Neuronal stem cell (in vitro differentiated cells): ENCODE measurements at regions not wholly inside any gene's neighbourhood (a gene's known extent, or its start where the extent isn't known, plus 50 kb on each side); places are given as distances from the start of the nearest gene placed in this dataset.
A peak's percentile ranks its signal among the peaks of the same experiment; 100 is the strongest.

ENCODE experiments used
- DNase-seq: peaks from one replicate; pipeline ENCODE4 v3.0.0-alpha.2; 2013; ENCODE audit warnings: low spot score
- H2AFZ ChIP-seq: one replicate; pipeline ENCODE4 v1.6.1; 2013; ENCODE audit warnings: mild to moderate bottlenecking, low read length, inconsistent platforms
- H2AK5ac ChIP-seq: 2 replicates; pipeline ENCODE4 v1.6.1; 2013; ENCODE audit warnings: low read depth, mild to moderate bottlenecking, inconsistent platforms, low read length, moderate library complexity, mixed read lengths
- H2BK120ac ChIP-seq: 2 replicates; pipeline ENCODE4 v1.6.1; 2013; ENCODE audit warnings: low read depth, mild to moderate bottlenecking, inconsistent platforms, low read length, moderate library complexity, mixed read lengths
- H2BK12ac ChIP-seq: one replicate; pipeline ENCODE4 v1.6.1; 2013; ENCODE audit warnings: low read length, inconsistent platforms
- H2BK15ac ChIP-seq: 2 replicates; pipeline ENCODE4 v1.6.1; 2013; ENCODE audit warnings: mild to moderate bottlenecking, low read length, inconsistent platforms, mixed read lengths
- H2BK5ac ChIP-seq: one replicate; pipeline ENCODE4 v1.6.1; 2013; ENCODE audit warnings: inconsistent platforms, mild to moderate bottlenecking, low read length, moderate library complexity
- H3K14ac ChIP-seq: one replicate; pipeline ENCODE4 v1.6.1; 2013; ENCODE audit warnings: low read length, inconsistent platforms
- H3K18ac ChIP-seq: 2 replicates; pipeline ENCODE4 v1.6.1; 2013; ENCODE audit warnings: low read length, inconsistent platforms
- H3K23ac ChIP-seq: 2 replicates; pipeline ENCODE4 v1.6.1; 2013; ENCODE audit warnings: low read depth, mild to moderate bottlenecking, mixed read lengths, low read length, inconsistent platforms; ENCODE audit not compliant: poor library complexity
- H3K27ac ChIP-seq: replicated peaks from 3 replicates; pipeline ENCODE4 v1.5.1; 2013; ENCODE audit warnings: low read length, inconsistent platforms
- H3K27me3 ChIP-seq, 3 experiments: 2 replicates each; pipeline ENCODE4 v1.6.1; 2013; ENCODE audit warnings: low read length in 3 of 3, mild to moderate bottlenecking in 2 of 3, inconsistent platforms in 1 of 3, low read depth in 1 of 3, mixed read lengths in 1 of 3, moderate library complexity in 1 of 3; ENCODE audit not compliant: control insufficient read depth in 3 of 3, insufficient read depth in 3 of 3
- H3K36me3 ChIP-seq, 2 donors: replicated peaks in 1 of 2; 2 replicates each; pipeline ENCODE4 v1.6.1; 2013; ENCODE audit warnings: low read length in 2 of 2; ENCODE audit not compliant: control insufficient read depth in 2 of 2, insufficient read depth in 2 of 2
- H3K4ac ChIP-seq: 2 replicates; pipeline ENCODE4 v1.6.1; 2013; ENCODE audit warnings: inconsistent platforms, mild to moderate bottlenecking, low read length, moderate library complexity
- H3K4me1 ChIP-seq, 2 donors: 1 replicate in 1 of 2; 2 replicates in 1 of 2; pipeline ENCODE4 v1.6.1; 2013; ENCODE audit warnings: low read length in 2 of 2, low read depth in 1 of 2; ENCODE audit not compliant: control insufficient read depth in 2 of 2, insufficient read depth in 1 of 2
- H3K4me2 ChIP-seq: one replicate; pipeline ENCODE4 v1.6.1; 2013; ENCODE audit warnings: mild to moderate bottlenecking, low read length, inconsistent platforms; ENCODE audit not compliant: insufficient read depth, poor library complexity, severe bottlenecking
- H3K4me3 ChIP-seq, 2 donors: 2 replicates each; pipeline ENCODE4 v1.5.1; 2013; ENCODE audit warnings: low read length in 2 of 2, mild to moderate bottlenecking in 2 of 2, inconsistent platforms in 1 of 2, moderate library complexity in 1 of 2
- H3K79me1 ChIP-seq: one replicate; pipeline ENCODE4 v1.6.1; 2013; ENCODE audit warnings: low read depth, mild to moderate bottlenecking, inconsistent platforms, low read length, moderate library complexity
- H3K9ac ChIP-seq: one replicate; pipeline ENCODE4 v1.6.1; 2013; ENCODE audit warnings: mild to moderate bottlenecking, low read depth, low read length, inconsistent platforms; ENCODE audit not compliant: poor library complexity
- H3K9me3 ChIP-seq, 2 donors: replicated peaks in 1 of 2; 2 replicates each; pipeline versions ENCODE3 to v1.6.1; 2013; ENCODE audit warnings: low read length in 2 of 2, mild to moderate bottlenecking in 2 of 2, inconsistent platforms in 1 of 2, low read depth in 1 of 2, mixed read lengths in 1 of 2, moderate library complexity in 1 of 2; ENCODE audit not compliant: control insufficient read depth in 2 of 2, insufficient read depth in 1 of 2
- H4K8ac ChIP-seq: one replicate; pipeline ENCODE4 v1.6.1; 2013; ENCODE audit warnings: low read depth, mild to moderate bottlenecking, inconsistent platforms, low read length, moderate library complexity
- H4K91ac ChIP-seq: one replicate; pipeline ENCODE4 v1.6.1; 2013; ENCODE audit warnings: low read length, low read depth, mild to moderate bottlenecking, inconsistent platforms; ENCODE audit not compliant: poor library complexity
- WGBS, 2 donors: extraction: QIAGEN DNeasy Blood & Tissue Kit; methylation state at CpG; one replicate each; pipeline ENCODE4 v1.1.7; 2013; ENCODE audit warnings: missing lambda C conversion rate in 2 of 2, mixed read lengths in 1 of 2; ENCODE audit not compliant: insufficient read length in 2 of 2, insufficient replicate concordance in 1 of 2; ENCODE audit errors: extremely low coverage in 2 of 2; 5-methylcytosine and 5-hydroxymethylcytosine counted together

- no peak overlapping the region for H2BK120ac ChIP-seq
- no peak overlapping the region for H3K4ac ChIP-seq
- no peak overlapping the region for H3K18ac ChIP-seq
- H3K27me3 ChIP-seq = no peaks in the 10 kb centered on the region
- no peak overlapping the region for H2BK5ac ChIP-seq
- H2AFZ ChIP-seq = peak overlapping the region; percentile 51
- H3K23ac ChIP-seq = no peak overlapping the region
- no peaks in the 10 kb centered on the region for H3K79me1 ChIP-seq
- no peak overlapping the region for H4K8ac ChIP-seq
- no peak overlapping the region for H4K91ac ChIP-seq
- H2BK12ac ChIP-seq = no peak overlapping the region
- H3K9ac ChIP-seq = no peak overlapping the region
- H3K27ac ChIP-seq = no peak overlapping the region
- no peak overlapping the region for H3K14ac ChIP-seq
- no peak for DNase-seq
- H3K4me1 ChIP-seq = no peaks in the 10 kb centered on the region
- no peak overlapping the region for H3K4me3 ChIP-seq
- H3K36me3 ChIP-seq = no peaks in the 10 kb centered on the region
- H3K9me3 ChIP-seq = no peaks in the 10 kb centered on the region
- H2AK5ac ChIP-seq = no peak overlapping the region
- no peak overlapping the region for H2BK15ac ChIP-seq
- no peak overlapping the region for H3K4me2 ChIP-seq
Observed at GRCh38 chr7:85702348-85702747, 515.5 kb upstream of the SEMA3D start.

- H4K91ac ChIP-seq = no peak overlapping the region
- no peak overlapping the region for H2AK5ac ChIP-seq
- no peak overlapping the region for H3K14ac ChIP-seq
- no peak overlapping the region for H2BK5ac ChIP-seq
- H3K79me1 ChIP-seq = no peaks in the 10 kb centered on the region
- H2BK15ac ChIP-seq = no peak overlapping the region
- H3K27me3 ChIP-seq = no peaks in the 10 kb centered on the region
- no peak overlapping the region for H3K9ac ChIP-seq
- no CpG with 5 or more reads among the region's 2 CpGs for WGBS, 2 donors
- no peak overlapping the region for H3K4ac ChIP-seq
- H3K4me2 ChIP-seq = no peak overlapping the region
- no peak overlapping the region for H3K27ac ChIP-seq
- no peak overlapping the region for H3K18ac ChIP-seq
- no peaks in the 10 kb centered on the region for H3K4me1 ChIP-seq
- no peak overlapping the region for H4K8ac ChIP-seq
- no peak overlapping the region for H2BK120ac ChIP-seq
- no peak overlapping the region for H3K23ac ChIP-seq
- H3K9me3 ChIP-seq = no peaks in the 10 kb centered on the region
- no peak overlapping the region for H3K4me3 ChIP-seq
- H3K36me3 ChIP-seq = no peaks in the 10 kb centered on the region
- H2AFZ ChIP-seq = no peak overlapping the region
- no peak for DNase-seq
- no peak overlapping the region for H2BK12ac ChIP-seq
Observed at GRCh38 chr7:85699482-85699881, 512.6 kb upstream of the SEMA3D start.

GRCh38 chr7:85695533-85695932, 508.7 kb upstream of the SEMA3D start:
- Histone ChIP-seq H3K4me1 (no peaks in the 10 kb centered on the region), H3K27me3 (no peaks in the 10 kb centered on the region), H4K91ac (no peak overlapping the region), H2BK15ac (no peak overlapping the region), H3K9ac (no peak overlapping the region), H3K27ac (no peak overlapping the region), H2BK12ac (no peak overlapping the region), H3K4me2 (no peak overlapping the region), H3K4me3 (no peak overlapping the region), H2BK120ac (no peak overlapping the region), H3K36me3 (no peaks in the 10 kb centered on the region), H2AK5ac (no peak overlapping the region), H2BK5ac (no peak overlapping the region), H3K79me1 (no peaks in the 10 kb centered on the region), H3K18ac (no peak overlapping the region), H2AFZ (no peak overlapping the region), H3K9me3 (no peaks in the 10 kb centered on the region), H3K23ac (no peak overlapping the region), H3K4ac (no peak overlapping the region), H4K8ac (no peak overlapping the region), H3K14ac (no peak overlapping the region)
- DNase-seq = no peak
- WGBS, 2 donors = no CpG with 5 or more reads among the region's 1 CpG

GRCh38 chr7:85695041-85695440, 508.2 kb upstream of the SEMA3D start:
- Histone ChIP-seq H3K4ac (no peak overlapping the region), H3K9ac (no peak overlapping the region), H3K27me3 (no peaks in the 10 kb centered on the region), H3K27ac (no peak overlapping the region), H3K4me2 (no peak overlapping the region), H2BK5ac (no peak overlapping the region), H2AK5ac (no peak overlapping the region), H3K36me3 (no peaks in the 10 kb centered on the region), H3K18ac (no peak overlapping the region), H3K4me3 (no peak overlapping the region), H2BK120ac (no peak overlapping the region), H3K23ac (no peak overlapping the region), H4K91ac (no peak overlapping the region), H3K14ac (no peak overlapping the region), H2AFZ (no peak overlapping the region), H2BK15ac (no peak overlapping the region), H2BK12ac (no peak overlapping the region), H3K4me1 (no peaks in the 10 kb centered on the region), H4K8ac (no peak overlapping the region), H3K79me1 (no peaks in the 10 kb centered on the region), H3K9me3 (no peaks in the 10 kb centered on the region)
- no peak for DNase-seq
